ENCODE measurements at regions not wholly inside any gene's neighbourhood (a gene's known extent, or its start where the extent isn't known, plus 50 kb on each side); places are given as distances from the start of the nearest gene placed in this dataset.

- Histone ChIP-seq H3K36me3 (no peaks in the 10 kb centered on the region), H3K27me3 (no peaks in the 10 kb centered on the region), H3K4me3 (no peak overlapping the region), H3K4me1 (no peaks in the 10 kb centered on the region), H3K9me3 (no peaks in the 10 kb centered on the region), H3K27ac (no peak overlapping the region)
- DNase-seq (no peak), ATAC-seq (no peak)
- intact Hi-C loops (cut with DNase I; ENCODE audit: low total_unique reads) (no loop called here), in situ Hi-C loops (cut with MboI; ENCODE audit: low sequenced_read_pairs in 4 of 4) (no loop called here)
- TF ChIP-seq POLR2A (IDR thresholded peaks at IDR 0.05) (no peak), CTCF (IDR thresholded peaks at IDR 0.05 in 4 of 5, conservative IDR thresholded peaks at IDR 0.05 in 1 of 5) (no peak)
These were observed 290.0 kb upstream of the THBS1 start for GRCh38 chr15:39290711-39291435.

GRCh38 chr15:39291690-39292089 is 289.2 kb upstream of the THBS1 start:
- no peak for TF ChIP-seq CTCF (IDR thresholded peaks at IDR 0.05 in 4 of 5, conservative IDR thresholded peaks at IDR 0.05 in 1 of 5)
- no peak for TF ChIP-seq POLR2A (IDR thresholded peaks at IDR 0.05)
- Histone ChIP-seq H3K27ac (no peak overlapping the region), H3K4me1 (no peaks in the 10 kb centered on the region), H3K4me3 (no peak overlapping the region), H3K36me3 (no peaks in the 10 kb centered on the region), H3K9me3 (no peaks in the 10 kb centered on the region), H3K27me3 (no peaks in the 10 kb centered on the region)
- in situ Hi-C loops (cut with MboI; ENCODE audit: low sequenced_read_pairs in 4 of 4) (no loop called here), intact Hi-C loops (cut with DNase I; ENCODE audit: low total_unique reads) (no loop called here)
- ATAC-seq = no peak
- no peak for DNase-seq

GRCh38 chr15:39296955-39297354 is 283.9 kb upstream of the THBS1 start:
- intact Hi-C loops (cut with DNase I; ENCODE audit: low total_unique reads) = no loop called here
- no peak overlapping the region for H3K4me3 ChIP-seq
- no peaks in the 10 kb centered on the region for H3K4me1 ChIP-seq
- ATAC-seq = no peak
- in situ Hi-C loops (cut with MboI; ENCODE audit: low sequenced_read_pairs in 4 of 4) = no loop called here
- no peak overlapping the region for H3K27ac ChIP-seq
- no peaks in the 10 kb centered on the region for H3K36me3 ChIP-seq
- DNase-seq = no peak
- H3K9me3 ChIP-seq = no peaks in the 10 kb centered on the region
- TF ChIP-seq POLR2A (IDR thresholded peaks at IDR 0.05) (no peak), CTCF (IDR thresholded peaks at IDR 0.05 in 4 of 5, conservative IDR thresholded peaks at IDR 0.05 in 1 of 5) (no peak)
- no peaks in the 10 kb centered on the region for H3K27me3 ChIP-seq

- in situ Hi-C loops (cut with MboI; ENCODE audit: low sequenced_read_pairs in 4 of 4) (no loop called here), intact Hi-C loops (cut with DNase I; ENCODE audit: low total_unique reads) (no loop called here)
- Histone ChIP-seq H3K9me3 (no peaks in the 10 kb centered on the region), H3K36me3 (no peaks in the 10 kb centered on the region), H3K4me3 (no peak overlapping the region), H3K27ac (no peak overlapping the region), H3K4me1 (no peaks in the 10 kb centered on the region), H3K27me3 (no peaks in the 10 kb centered on the region)
- no peak for DNase-seq
- TF ChIP-seq CTCF (IDR thresholded peaks at IDR 0.05 in 4 of 5, conservative IDR thresholded peaks at IDR 0.05 in 1 of 5) (no peak), POLR2A (IDR thresholded peaks at IDR 0.05) (no peak)
- ATAC-seq = no peak
These were observed 282.5 kb upstream of the THBS1 start for GRCh38 chr15:39298271-39298962.
